ENCODE measurements at regions not wholly inside any gene's neighbourhood (a gene's known extent, or its start where the extent isn't known, plus 50 kb on each side); places are given as distances from the start of the nearest gene placed in this dataset.

DNA sequence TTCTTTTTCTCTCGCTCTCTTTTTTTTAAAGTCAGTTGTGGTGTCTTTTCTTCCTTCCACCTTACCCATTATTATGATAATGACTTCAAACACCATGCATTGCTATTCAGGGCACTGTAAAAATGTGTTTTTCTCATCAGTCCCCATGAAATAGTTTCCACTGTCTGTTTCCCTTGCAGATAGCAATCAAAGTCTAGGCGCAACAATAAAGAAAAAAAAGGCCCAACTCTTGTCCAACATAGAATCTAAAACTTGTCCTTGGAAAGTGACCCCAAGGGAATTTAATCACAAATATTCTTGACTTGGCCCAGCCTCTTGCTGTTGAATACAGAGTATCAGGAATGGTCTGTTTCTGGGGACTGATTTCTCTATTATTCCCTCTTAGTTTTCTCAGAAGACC, 382.5 kb downstream of the PLPP3 start:
- TF ChIP-seq, protein P1, sequence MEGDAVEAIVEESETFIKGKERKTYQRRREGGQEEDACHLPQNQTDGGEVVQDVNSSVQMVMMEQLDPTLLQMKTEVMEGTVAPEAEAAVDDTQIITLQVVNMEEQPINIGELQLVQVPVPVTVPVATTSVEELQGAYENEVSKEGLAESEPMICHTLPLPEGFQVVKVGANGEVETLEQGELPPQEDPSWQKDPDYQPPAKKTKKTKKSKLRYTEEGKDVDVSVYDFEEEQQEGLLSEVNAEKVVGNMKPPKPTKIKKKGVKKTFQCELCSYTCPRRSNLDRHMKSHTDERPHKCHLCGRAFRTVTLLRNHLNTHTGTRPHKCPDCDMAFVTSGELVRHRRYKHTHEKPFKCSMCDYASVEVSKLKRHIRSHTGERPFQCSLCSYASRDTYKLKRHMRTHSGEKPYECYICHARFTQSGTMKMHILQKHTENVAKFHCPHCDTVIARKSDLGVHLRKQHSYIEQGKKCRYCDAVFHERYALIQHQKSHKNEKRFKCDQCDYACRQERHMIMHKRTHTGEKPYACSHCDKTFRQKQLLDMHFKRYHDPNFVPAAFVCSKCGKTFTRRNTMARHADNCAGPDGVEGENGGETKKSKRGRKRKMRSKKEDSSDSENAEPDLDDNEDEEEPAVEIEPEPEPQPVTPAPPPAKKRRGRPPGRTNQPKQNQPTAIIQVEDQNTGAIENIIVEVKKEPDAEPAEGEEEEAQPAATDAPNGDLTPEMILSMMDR (IDR thresholded peaks at IDR 0.05; ENCODE audit: low read depth, low read length), result no peak
- TF ChIP-seq EZH2phosphoT487 (IDR thresholded peaks at IDR 0.05; ENCODE audit: low read depth), result no peak

All from OCI-LY3 (cell line).